Kidney (tissue), 13 donors: ENCODE measurements at regions not wholly inside any gene's neighbourhood (a gene's known extent, or its start where the extent isn't known, plus 50 kb on each side); places are given as distances from the start of the nearest gene placed in this dataset.
"Not testable (repeated sequence)": the region's sequence is repeated elsewhere in the genome, so short reads cannot be mapped to it uniquely, and the experiment has no call there.

Experiments
- DNase-seq, 5 donors: peaks; one replicate each; pipeline ENCODE4 v3.0.0-alpha.2; 2013 to 2020
- FAIRE-seq: peaks from 2 replicates; lab custom pipeline; 2012; peaks lifted over from hg19 to GRCh38; lab: Jason Lieb, UNC
- H3K27ac ChIP-seq, 2 donors: one replicate each; pipeline ENCODE4 v1.7.0; 2013; ENCODE audit warnings: low read depth in 2 of 2, low read length in 2 of 2, inconsistent platforms in 1 of 2
- H3K27me3 ChIP-seq: one replicate; pipeline ENCODE4 v1.7.1; 2013; ENCODE audit warnings: low read length, inconsistent platforms; ENCODE audit not compliant: control insufficient read depth, insufficient read depth
- H3K36me3 ChIP-seq, 3 donors: one replicate each; pipeline versions ENCODE4 v1.7.0 to v1.7.1; 2013; ENCODE audit warnings: low read length in 3 of 3, control low read depth in 1 of 3, inconsistent platforms in 1 of 3; ENCODE audit not compliant: insufficient read depth in 3 of 3, control insufficient read depth in 2 of 3
- H3K4me1 ChIP-seq, 3 donors: one replicate each; pipeline versions ENCODE4 v1.7.0 to v1.7.1; 2013; ENCODE audit warnings: low read length in 3 of 3, inconsistent platforms in 1 of 3, low read depth in 1 of 3; ENCODE audit not compliant: control insufficient read depth in 2 of 3, insufficient read depth in 2 of 3
- H3K4me3 ChIP-seq, 3 donors: one replicate each; pipeline versions ENCODE4 v1.7.0 to v1.8.1; 2013; ENCODE audit warnings: low read length in 3 of 3, control low read depth in 1 of 3, inconsistent platforms in 1 of 3
- H3K9ac ChIP-seq, 3 donors: one replicate each; pipeline versions ENCODE4 v1.7.0 to v1.7.1; 2013; ENCODE audit warnings: low read length in 3 of 3, control low read depth in 1 of 3, inconsistent platforms in 1 of 3
- H3K9me3 ChIP-seq, 3 donors: one replicate each; pipeline versions ENCODE4 v1.7.0 to v1.7.1; 2013; ENCODE audit warnings: low read length in 3 of 3, control low read depth in 1 of 3, inconsistent platforms in 1 of 3; ENCODE audit not compliant: control insufficient read depth in 2 of 3, insufficient read depth in 1 of 3
- CTCF ChIP-seq: IDR thresholded peaks from 3 replicates; pipeline ENCODE4 v1.5.1; 2012; ENCODE audit warnings: mild to moderate bottlenecking, moderate library complexity, borderline replicate concordance; ENCODE audit not compliant: insufficient read depth; ENCODE audit errors: extremely low read depth
- intact Hi-C: fragments of 100-400 bp; cut with DNase I; formaldehyde crosslinking; loops from one replicate; pipeline ENCODE4 v1.11.1; 2022
- donor health status: control.
- donor health status: control.
- donor health status: control.
- donor health status: control.
- donor health status: control.
- donor health status: DM: yes; HTN: yes; CAD: no.
- donor health status: Normal renal cell carcinoma (clear cell type).

- intact Hi-C loops, H3K9ac ChIP-seq: not testable (repeated sequence)
Observed at GRCh38 chr3:135439632-135440031, 525.9 kb upstream of the PPP2R3A start.

GRCh38 chr3:135440233-135440632, 525.3 kb upstream of the PPP2R3A start:
- no peaks in the 10 kb centered on the region for H3K9me3 ChIP-seq
- no peak for FAIRE-seq
- no peaks in the 10 kb centered on the region for H3K36me3 ChIP-seq
- no peaks in the 10 kb centered on the region for H3K27me3 ChIP-seq
- H3K9ac ChIP-seq = no peak overlapping the region
- DNase-seq = no peak
- intact Hi-C loops = no loop called here
- no peak overlapping the region for H3K4me3 ChIP-seq
- TF ChIP-seq CTCF = no peak
- no peak overlapping the region for H3K27ac ChIP-seq
- no peaks in the 10 kb centered on the region for H3K4me1 ChIP-seq

More at GRCh38 chr3:135439632-135440031, 525.9 kb upstream of the PPP2R3A start:
- H3K27me3 ChIP-seq, DNase-seq, H3K27ac ChIP-seq, H3K4me3 ChIP-seq, H3K9me3 ChIP-seq, H3K4me1 ChIP-seq, FAIRE-seq, H3K36me3 ChIP-seq: not testable (repeated sequence)

GRCh38 chr3:135440746-135441145, 524.8 kb upstream of the PPP2R3A start:
- Histone ChIP-seq H3K27me3 (no peaks in the 10 kb centered on the region), H3K36me3 (no peaks in the 10 kb centered on the region), H3K4me3 (no peak overlapping the region), H3K9ac (no peak overlapping the region), H3K4me1 (no peaks in the 10 kb centered on the region), H3K9me3 (no peaks in the 10 kb centered on the region), H3K27ac (no peak overlapping the region)
- no peak for TF ChIP-seq CTCF
- FAIRE-seq (no peak), DNase-seq (no peak)
- intact Hi-C loops = no loop called here

GRCh38 chr3:135444058-135444457, 521.5 kb upstream of the PPP2R3A start:
- intact Hi-C loops = no loop called here
- no peak for TF ChIP-seq CTCF
- Histone ChIP-seq H3K9me3 (no peaks in the 10 kb centered on the region), H3K4me3 (no peak overlapping the region), H3K4me1 (no peaks in the 10 kb centered on the region), H3K36me3 (no peaks in the 10 kb centered on the region), H3K9ac (no peak overlapping the region), H3K27ac (no peak overlapping the region), H3K27me3 (no peaks in the 10 kb centered on the region)
- DNase-seq (peak in 2 of 5 donors; percentile 14 to 26), FAIRE-seq (no peak)
